Muscle of back (tissue), 3 donors: ENCODE measurements at regions not wholly inside any gene's neighbourhood (a gene's known extent, or its start where the extent isn't known, plus 50 kb on each side); places are given as distances from the start of the nearest gene placed in this dataset.
A peak's percentile ranks its signal among the peaks of the same experiment; 100 is the strongest.

ENCODE experiments used
- DNase-seq, 3 donors: peaks; one replicate each; pipeline versions ENCODE4 v3.0.0 to v3.0.0-alpha.2; 2013

DNA sequence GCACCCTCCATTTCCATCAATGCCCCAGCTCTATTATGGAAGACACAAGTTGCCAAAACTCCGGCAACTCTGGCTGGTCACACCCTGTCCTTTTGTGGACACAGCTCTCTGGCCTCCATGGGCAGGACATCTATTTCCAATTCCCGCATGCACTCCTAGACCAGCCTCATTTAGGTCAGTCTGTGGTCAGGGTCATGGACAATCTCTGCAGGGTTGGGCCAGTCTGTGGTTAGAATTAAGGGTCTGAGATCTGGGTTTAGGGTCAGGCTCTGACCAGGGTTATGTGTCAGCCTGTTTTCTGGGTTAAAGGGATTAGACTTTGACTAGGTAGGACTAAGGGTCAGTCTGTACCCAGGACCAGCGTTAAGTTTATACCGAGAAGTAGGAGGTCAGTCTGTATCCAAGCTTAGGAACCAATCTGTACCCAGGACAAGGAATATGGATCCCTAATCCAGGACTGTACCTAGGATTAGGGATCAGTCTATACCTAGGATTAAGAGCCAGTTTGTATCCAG lies 82.4 kb downstream of the VEGFA start:
- DNase-seq = no peak

- DNase-seq = peak in 1 of 3 donors; percentile 62
Measured at GRCh38 chr6:43851204-43851865, 81.3 kb downstream of the VEGFA start.

- DNase-seq = no peak
Measured at GRCh38 chr6:43850314-43851203, 80.5 kb downstream of the VEGFA start.

DNA sequence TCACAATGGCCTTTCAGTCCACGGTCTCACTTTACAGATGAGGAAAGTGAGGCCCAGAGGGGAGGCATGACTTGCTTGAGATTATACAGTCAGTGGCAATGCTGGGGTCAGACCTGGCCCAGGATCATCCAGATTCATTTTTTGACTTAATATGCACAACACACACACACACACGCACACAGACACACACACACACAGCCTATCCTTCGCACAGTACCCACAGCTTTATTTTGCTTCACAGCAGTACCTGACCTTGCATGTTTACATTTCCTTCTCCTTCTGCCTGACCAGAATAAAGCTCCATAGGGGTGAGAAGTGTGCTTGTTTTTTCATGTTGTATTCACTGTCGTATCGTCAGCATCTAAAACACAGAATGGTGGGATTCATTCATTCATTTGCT lies 79.8 kb downstream of the VEGFA start:
- DNase-seq = no peak

DNA sequence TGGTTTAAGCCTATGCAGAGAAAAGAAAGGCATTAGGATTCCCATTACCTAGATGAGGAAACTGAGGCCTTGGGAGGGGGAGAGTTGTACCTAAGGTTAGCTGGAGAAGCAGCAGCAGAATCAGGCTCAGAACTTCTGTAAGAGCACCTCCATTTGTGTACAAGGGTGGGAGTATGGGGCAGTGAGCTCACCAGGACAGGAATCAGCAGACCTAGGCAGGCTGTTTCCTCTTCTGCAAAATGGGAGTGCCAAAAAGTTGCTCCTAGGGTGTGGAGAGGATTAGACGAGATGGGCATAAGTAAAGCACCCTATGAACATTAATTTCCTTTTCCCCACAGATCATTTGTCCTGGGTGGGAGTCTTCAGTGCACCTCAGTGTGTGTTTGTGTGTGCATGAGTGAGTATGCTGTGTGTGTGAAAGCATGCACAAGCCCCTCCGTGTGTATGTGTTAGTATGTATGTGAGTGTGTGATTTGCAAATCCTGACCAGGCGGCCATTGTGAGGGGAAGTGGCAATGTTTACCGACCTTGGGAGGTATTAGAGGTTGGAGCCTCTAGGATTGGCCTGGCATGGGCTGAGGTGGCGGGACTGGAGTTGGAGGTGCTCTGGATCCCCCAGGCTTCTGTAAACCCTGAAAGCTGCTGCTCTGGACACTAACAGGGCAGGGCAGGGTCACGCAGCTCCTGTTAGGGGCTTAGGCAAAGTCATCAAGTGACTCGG lies 78.8 kb downstream of the VEGFA start:
- DNase-seq = no peak

- DNase-seq = no peak
Measured at GRCh38 chr6:43847741-43848630, 78.0 kb downstream of the VEGFA start.

DNA sequence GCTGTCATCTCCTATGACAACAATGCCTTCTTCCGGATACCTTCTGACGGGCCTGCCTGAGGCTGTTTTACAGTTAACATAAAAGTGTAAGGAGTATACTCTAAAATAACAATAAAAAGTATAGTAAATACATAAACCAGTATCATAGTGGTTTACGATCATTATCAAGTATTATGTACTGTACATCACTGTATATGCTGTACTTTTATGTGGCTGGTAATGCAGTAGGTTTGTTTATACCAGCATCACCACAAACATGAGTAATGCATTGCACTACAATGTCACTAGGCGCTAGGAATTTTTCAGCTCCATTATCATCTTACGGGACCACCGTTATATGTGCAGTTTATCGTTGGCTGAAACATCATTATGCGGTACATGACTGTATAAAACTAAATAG lies 76.5 kb downstream of the VEGFA start:
- DNase-seq = no peak

DNA sequence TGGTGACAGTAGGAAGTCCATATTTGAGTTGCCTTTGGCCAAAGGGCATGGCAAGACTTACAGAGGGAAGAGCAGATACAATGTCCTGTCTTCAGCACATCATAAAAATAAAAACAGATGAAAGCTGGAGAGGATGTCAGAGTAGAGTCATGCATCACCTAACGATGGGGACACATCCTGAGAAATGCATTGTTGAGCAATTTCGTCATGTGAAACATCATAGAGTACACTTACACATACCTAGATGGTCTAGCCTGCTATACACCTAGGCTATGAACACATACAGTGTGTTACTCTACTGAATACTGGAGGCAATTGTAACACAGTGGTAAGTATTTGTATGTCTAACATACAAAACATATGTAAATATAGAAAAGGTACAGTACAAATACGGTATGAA lies 75.6 kb downstream of the VEGFA start:
- DNase-seq = no peak

DNA sequence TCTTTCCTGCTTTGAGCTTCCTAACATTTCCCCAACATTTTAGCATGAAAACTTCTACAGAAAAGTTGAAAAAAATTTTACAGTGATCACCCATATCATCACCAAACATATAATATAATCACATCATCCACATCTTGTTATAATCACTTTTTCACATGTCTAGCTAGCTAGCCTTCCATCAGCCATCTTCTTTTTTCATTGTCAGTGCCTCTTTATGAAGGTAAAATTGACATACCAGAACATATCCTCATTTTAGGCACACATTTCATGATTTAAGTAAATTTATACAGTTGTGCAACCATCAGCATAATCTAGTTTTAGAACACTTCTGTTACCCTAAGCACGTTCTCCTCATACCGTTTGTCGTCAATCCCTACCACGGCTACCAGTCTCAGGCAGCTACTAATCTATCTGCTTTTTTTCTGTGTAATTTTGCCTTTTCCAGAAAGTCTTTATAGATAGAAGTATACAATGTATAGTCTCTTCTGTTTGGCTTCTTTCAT lies 73.7 kb downstream of the VEGFA start:
- DNase-seq = no peak

- DNase-seq = no peak
Measured at GRCh38 chr6:43843097-43843645, 73.2 kb downstream of the VEGFA start.

DNA sequence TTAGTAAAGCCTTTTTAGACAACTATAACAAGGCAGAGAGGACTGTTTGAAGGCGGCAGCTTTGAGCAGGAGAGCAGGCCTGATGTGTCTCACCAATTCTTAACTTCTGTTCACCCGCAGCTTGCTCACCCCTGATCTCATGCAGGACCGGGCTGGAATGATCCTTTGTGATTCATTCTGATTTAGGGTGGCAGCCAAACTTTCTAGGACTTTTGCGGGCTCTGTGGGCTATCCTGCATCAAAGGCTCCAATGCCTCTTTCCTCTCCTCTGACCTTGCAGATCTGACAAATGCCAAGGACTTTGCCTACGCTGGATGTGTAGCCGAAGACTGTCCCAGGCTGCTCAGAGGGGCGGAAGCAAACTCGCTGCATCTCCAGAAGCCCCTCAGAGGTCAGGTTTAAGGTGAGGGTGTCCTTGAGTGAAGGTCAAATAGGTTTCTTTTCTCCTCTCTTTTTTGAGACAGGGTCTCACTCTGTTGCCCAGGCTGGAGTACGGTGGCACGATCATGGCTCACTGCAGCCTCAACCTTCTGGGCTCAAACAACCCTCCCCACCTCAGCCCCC lies 72.3 kb downstream of the VEGFA start:
- no peak for DNase-seq

DNA sequence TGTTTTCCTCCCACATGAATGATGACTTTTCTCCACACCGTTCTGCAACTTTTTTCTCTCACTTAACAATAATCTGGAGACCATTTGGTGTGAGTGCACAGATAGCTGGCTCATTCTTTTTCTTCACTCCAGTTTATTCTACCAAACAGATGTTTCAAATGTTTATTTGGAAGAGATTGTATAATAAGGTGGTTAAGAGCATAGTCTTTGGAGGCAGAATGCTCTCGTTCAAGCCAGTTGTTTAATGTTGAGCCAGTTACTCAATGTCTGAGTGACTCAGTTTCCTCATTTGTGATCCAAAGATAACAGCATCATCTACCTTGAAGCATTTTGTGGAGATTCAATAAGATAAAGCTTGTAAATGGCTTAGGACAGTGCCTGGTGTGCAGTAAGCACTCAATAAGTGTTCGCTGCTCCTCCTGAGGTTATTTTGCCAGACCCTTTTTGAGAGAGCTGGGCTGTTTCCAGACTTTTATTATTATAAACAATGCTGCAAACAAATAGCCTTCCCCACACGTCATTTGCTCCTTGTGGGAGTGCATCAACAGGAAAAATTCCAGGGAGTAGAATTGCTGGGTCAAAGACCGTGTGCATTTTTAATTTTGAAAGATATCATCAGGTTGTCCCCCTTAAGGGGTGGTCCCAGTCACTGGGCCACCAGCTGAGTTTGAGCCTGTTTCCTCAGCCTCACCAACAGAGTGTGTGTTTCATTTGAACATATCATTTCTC lies 70.6 kb downstream of the VEGFA start:
- no peak for DNase-seq

DNA sequence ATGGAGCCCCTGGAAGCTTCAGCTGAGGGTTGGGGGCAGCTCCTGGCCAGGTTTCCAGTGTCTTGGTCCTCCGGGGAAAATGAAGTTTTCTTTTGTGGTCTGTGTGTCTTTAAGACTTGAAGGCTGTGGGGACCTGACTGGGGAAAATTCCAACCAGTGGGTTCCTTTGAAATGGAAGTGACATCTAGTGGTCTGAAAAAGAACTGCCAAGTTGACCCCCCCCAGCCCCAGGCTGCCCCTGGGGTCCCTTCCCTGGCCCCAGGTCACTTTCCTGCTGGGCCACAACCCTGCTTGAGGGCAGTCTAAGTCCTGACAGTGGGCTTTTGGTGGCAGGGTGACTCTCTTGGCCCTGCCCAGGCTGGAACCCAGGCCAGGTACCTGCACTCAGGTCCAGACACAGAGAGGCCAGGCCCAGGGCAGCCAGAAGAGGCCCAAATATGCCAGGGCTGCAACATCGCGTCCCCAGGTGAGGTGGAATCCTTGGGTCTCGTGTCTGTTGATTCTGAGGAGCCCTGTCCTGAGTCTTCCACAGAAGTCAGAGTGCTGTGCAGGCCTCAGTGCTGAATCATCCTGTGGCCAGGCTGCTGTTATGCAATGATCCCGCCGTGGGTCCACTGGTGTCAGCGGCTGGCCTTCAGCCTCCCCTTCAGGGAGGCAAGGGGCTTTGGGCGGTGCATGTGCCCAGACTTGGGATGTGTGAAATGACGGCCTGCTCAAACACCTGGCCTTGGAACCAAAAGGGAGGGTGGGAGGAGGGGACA lies 68.4 kb downstream of the VEGFA start:
- DNase-seq = peak in 2 of 3 donors; percentile 27 to 43

- DNase-seq = no peak
Measured at GRCh38 chr6:43837507-43837906, 67.5 kb downstream of the VEGFA start.

GRCh38 chr6:43836507-43837240 lies 66.7 kb downstream of the VEGFA start:
- DNase-seq = no peak
